Caco-2 (cell line): ENCODE measurements at regions not wholly inside any gene's neighbourhood (a gene's known extent, or its start where the extent isn't known, plus 50 kb on each side); places are given as distances from the start of the nearest gene placed in this dataset.

Experiments
- BruUV-seq: library from RNA; stranded (reverse); fragments of 400-500 nt; replicated peaks from 2 replicates; lab custom pipeline; 2021; lab: Mats Ljungman, UMichigan
- CTCF ChIA-PET: fragments of 300-600 bp; sonication (Branson Sonifier 250); formaldehyde crosslinking; loops from one replicate; lab custom pipeline; 2022; ENCODE audit warnings: antibody characterized with exemption; lab: Charles Lee
- POLR2A ChIA-PET: fragments of 300-600 bp; sonication (Branson Sonifier 250); formaldehyde crosslinking; loops from one replicate; lab custom pipeline; 2022; ENCODE audit warnings: antibody characterized with exemption; lab: Charles Lee
- DNase-seq, 2 experiments: peaks; one replicate each; pipeline versions ENCODE4 v3.0.0 to v3.0.0-alpha.2; 2020 to 2022
- H3K27me3 ChIP-seq: replicated peaks from 2 replicates; pipeline ENCODE4 v1.6.0; 2011; ENCODE audit warnings: low read length; ENCODE audit not compliant: control insufficient read depth, insufficient read depth
- H3K36me3 ChIP-seq: 2 replicates; pipeline ENCODE4 v1.5.1; 2011; ENCODE audit warnings: low read length; ENCODE audit not compliant: control insufficient read depth, insufficient read depth
- H3K4me1 ChIP-seq: fragments of 250-450 bp; sonication (Bioruptor Pico); 2 replicates; pipeline ENCODE4 v1.5.1; 2020; ENCODE audit warnings: mild to moderate bottlenecking
- H3K4me3 ChIP-seq: 2 replicates; pipeline ENCODE4 v1.5.1; 2011; ENCODE audit warnings: low read depth, mild to moderate bottlenecking, control low read depth, low read length
- H3K9me3 ChIP-seq: fragments of 250-450 bp; sonication (Bioruptor Pico); 2 replicates; pipeline ENCODE4 v1.5.1; 2020; ENCODE audit warnings: mild to moderate bottlenecking, moderate library complexity
- H3K27ac Mint-ChIP-seq: one replicate; pipeline ENCODE4 v1.8.0; 2022; ENCODE audit warnings: mixed read lengths; ENCODE audit not compliant: unreplicated experiment
- H3K27me3 Mint-ChIP-seq: one replicate; pipeline ENCODE4 v1.8.0; 2022; ENCODE audit warnings: mixed read lengths; ENCODE audit not compliant: insufficient read depth, unreplicated experiment
- H3K36me3 Mint-ChIP-seq: one replicate; pipeline ENCODE4 v1.8.0; 2022; ENCODE audit warnings: mild to moderate bottlenecking, mixed read lengths; ENCODE audit not compliant: insufficient read depth, unreplicated experiment
- H3K4me1 Mint-ChIP-seq: one replicate; pipeline ENCODE4 v1.8.0; 2022; ENCODE audit warnings: low read depth, mixed read lengths; ENCODE audit not compliant: unreplicated experiment
- H3K4me3 Mint-ChIP-seq: one replicate; pipeline ENCODE4 v1.8.0; 2022; ENCODE audit warnings: mild to moderate bottlenecking, moderate library complexity, mixed read lengths; ENCODE audit not compliant: unreplicated experiment
- H3K9me3 Mint-ChIP-seq: one replicate; pipeline ENCODE4 v1.8.0; 2022; ENCODE audit warnings: mixed read lengths; ENCODE audit not compliant: unreplicated experiment
- intact Hi-C: fragments of 100-400 bp; cut with micrococcal nuclease; formaldehyde crosslinking; loops from one replicate; pipeline ENCODE4 v1.10.0; 2022; ENCODE audit not compliant: unreplicated experiment
- TF ChIP-seq, protein P1 (sequence below), 2 experiments: fragments of 200-600 bp in 1 of 2; IDR thresholded peaks; 1 replicate in 1 of 2; 2 replicates in 1 of 2; pipeline versions ENCODE4 v1.5.1 to v1.8.0; 2011 to 2022; ENCODE audit warnings: antibody characterized with exemption in 1 of 2, control low read depth in 1 of 2, inconsistent platforms in 1 of 2, low read depth in 1 of 2, low read length in 1 of 2, mild to moderate bottlenecking in 1 of 2, moderate library complexity in 1 of 2; ENCODE audit not compliant: insufficient read depth in 1 of 2, severe bottlenecking in 1 of 2, unreplicated experiment in 1 of 2

DNA sequence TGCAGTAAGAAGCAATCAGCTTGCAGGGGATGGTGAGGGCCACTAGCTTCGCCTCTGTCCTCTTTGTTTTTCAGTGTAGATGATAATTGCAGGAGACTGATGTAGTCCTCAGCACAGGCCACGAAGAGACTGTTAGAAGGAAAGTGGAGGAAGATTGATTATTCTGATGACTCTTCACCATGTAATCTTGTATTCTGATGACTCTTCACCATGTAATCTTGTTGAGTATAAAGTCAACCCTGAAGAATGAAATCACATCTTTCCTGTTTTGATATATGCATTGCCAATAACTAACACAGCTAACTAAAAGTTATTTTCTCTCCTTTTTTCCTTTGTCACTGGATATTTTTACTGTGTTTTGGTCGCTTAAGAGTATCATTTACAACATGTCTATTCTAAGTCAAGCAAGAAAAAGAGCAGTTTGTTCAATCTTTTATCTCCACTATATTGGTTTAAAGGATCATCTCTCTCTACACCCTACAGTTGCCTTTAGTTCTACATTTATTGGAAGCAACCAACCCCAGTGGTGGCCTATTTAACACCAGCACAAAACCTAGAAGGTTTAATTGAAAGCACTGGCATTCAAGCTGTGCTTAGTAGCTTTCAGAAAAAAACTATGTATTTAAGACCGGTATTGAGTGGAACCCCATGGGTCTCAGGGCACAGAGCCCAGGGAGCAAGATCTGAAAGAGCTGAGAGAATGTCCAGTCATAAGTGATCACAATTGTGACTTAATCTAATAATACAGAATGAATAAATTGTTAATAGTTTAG, 107.2 kb upstream of the BTBD3 start:
- Mint-ChIP-seq H3K9me3 (no peaks in the 10 kb centered on the region), H3K4me3 (no peak overlapping the region), H3K36me3 (no peaks in the 10 kb centered on the region), H3K27ac (no peak overlapping the region), H3K27me3 (no peaks in the 10 kb centered on the region), H3K4me1 (no peaks in the 10 kb centered on the region)
- ChIA-PET POLR2A (no interaction called here), CTCF (no interaction called here)
- intact Hi-C loops, result no loop called here
- BruUV-seq, result no TSS peak
- Histone ChIP-seq H3K4me3 (no peak overlapping the region), H3K4me1 (peaks cover 8% of the 10 kb centered on the region), H3K9me3 (no peaks in the 10 kb centered on the region), H3K27me3 (no peaks in the 10 kb centered on the region), H3K36me3 (no peaks in the 10 kb centered on the region)
- no peak for DNase-seq
- TF ChIP-seq, protein P1, sequence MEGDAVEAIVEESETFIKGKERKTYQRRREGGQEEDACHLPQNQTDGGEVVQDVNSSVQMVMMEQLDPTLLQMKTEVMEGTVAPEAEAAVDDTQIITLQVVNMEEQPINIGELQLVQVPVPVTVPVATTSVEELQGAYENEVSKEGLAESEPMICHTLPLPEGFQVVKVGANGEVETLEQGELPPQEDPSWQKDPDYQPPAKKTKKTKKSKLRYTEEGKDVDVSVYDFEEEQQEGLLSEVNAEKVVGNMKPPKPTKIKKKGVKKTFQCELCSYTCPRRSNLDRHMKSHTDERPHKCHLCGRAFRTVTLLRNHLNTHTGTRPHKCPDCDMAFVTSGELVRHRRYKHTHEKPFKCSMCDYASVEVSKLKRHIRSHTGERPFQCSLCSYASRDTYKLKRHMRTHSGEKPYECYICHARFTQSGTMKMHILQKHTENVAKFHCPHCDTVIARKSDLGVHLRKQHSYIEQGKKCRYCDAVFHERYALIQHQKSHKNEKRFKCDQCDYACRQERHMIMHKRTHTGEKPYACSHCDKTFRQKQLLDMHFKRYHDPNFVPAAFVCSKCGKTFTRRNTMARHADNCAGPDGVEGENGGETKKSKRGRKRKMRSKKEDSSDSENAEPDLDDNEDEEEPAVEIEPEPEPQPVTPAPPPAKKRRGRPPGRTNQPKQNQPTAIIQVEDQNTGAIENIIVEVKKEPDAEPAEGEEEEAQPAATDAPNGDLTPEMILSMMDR (IDR thresholded peaks at IDR 0.05; ENCODE audit: insufficient read depth in 1 of 2, low read depth in 1 of 2, low read length in 1 of 2, severe bottlenecking in 1 of 2, unreplicated experiment in 1 of 2), result no peak

DNA sequence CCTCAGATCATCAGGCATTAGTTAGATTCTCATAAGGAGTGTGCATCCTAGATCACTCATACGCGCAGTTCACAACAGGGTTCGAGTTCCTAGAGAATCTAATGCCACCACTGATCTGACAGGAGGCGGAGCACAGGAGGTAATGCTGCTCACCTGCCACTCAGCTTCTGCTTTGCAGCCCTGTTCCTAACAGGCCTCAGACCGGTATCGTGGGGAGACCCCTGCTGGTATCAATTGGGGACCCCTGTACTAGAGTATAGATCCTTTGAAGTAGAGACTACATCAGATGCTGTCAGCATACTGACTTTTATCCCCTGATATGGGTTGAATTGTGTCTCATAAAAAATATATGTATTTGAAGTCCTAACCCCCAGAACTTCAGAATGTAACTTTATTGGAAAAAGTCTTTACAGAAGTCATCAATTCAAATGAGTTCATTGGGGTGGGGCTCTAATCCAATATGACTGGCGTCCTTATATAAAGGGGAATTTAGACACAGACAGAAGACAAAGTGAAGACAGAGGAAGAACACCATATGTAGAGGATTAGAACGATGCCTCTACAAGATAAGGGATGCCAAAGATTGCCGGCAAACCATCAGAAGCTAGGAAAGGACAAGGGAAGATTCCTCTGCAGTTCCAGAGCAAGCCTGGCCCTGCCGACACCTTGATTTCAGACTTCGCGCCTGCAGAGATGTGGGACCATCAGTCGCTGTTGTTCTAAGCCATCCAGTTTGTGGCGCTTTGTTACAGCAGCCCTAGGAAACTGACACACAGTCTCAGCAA, 104.4 kb upstream of the BTBD3 start:
- H3K36me3 Mint-ChIP-seq, result no peaks in the 10 kb centered on the region
- Histone ChIP-seq H3K4me1 (peaks cover 10% of the 10 kb centered on the region), H3K27me3 (no peaks in the 10 kb centered on the region), H3K36me3 (no peaks in the 10 kb centered on the region), H3K4me3 (no peak overlapping the region), H3K9me3 (no peaks in the 10 kb centered on the region)
- H3K27ac Mint-ChIP-seq, result no peak overlapping the region
- no peak for DNase-seq
- POLR2A ChIA-PET, result no interaction called here
- CTCF ChIA-PET, result no interaction called here
- H3K4me1 Mint-ChIP-seq, result peaks cover 14% of the 10 kb centered on the region
- BruUV-seq, result no TSS peak
- H3K9me3 Mint-ChIP-seq, result peaks cover under 1% of the 10 kb centered on the region
- H3K27me3 Mint-ChIP-seq, result no peaks in the 10 kb centered on the region
- no peak overlapping the region for H3K4me3 Mint-ChIP-seq
- intact Hi-C loops, result no loop called here
- TF ChIP-seq, protein P1 (IDR thresholded peaks at IDR 0.05; ENCODE audit: insufficient read depth in 1 of 2, low read depth in 1 of 2, low read length in 1 of 2, severe bottlenecking in 1 of 2, unreplicated experiment in 1 of 2), result no peak

DNA sequence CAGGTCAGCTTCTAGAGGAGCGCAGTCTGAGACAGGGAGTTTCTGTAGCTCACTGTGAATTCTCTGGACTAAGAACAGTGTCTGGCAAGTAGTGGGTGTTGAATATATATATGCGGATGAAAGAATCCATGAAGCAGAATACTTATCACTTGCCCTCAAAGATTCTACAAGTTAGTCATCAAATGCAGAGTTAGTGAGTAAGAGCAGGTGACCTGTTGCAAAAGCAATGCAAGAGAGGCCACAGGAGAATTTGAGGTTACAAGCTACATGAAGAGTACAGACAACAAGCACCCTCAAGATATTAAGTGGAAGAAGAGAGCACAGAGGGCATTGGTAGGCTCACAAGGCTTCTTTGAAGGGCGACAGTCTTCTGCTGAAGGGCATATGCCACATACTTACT, 103.4 kb upstream of the BTBD3 start:
- H3K27me3 Mint-ChIP-seq, result no peaks in the 10 kb centered on the region
- TF ChIP-seq, protein P1 (IDR thresholded peaks at IDR 0.05; ENCODE audit: insufficient read depth in 1 of 2, low read depth in 1 of 2, low read length in 1 of 2, severe bottlenecking in 1 of 2, unreplicated experiment in 1 of 2), result no peak
- Histone ChIP-seq H3K9me3 (no peaks in the 10 kb centered on the region), H3K27me3 (no peaks in the 10 kb centered on the region), H3K36me3 (no peaks in the 10 kb centered on the region), H3K4me3 (no peak overlapping the region), H3K4me1 (peaks cover 10% of the 10 kb centered on the region)
- peaks cover 14% of the 10 kb centered on the region for H3K4me1 Mint-ChIP-seq
- POLR2A ChIA-PET, result no interaction called here
- CTCF ChIA-PET, result no interaction called here
- no peak overlapping the region for H3K4me3 Mint-ChIP-seq
- H3K9me3 Mint-ChIP-seq, result peaks cover 10% of the 10 kb centered on the region
- no peak for DNase-seq
- intact Hi-C loops, result no loop called here
- H3K36me3 Mint-ChIP-seq, result no peaks in the 10 kb centered on the region
- no TSS peak for BruUV-seq
- no peak overlapping the region for H3K27ac Mint-ChIP-seq
